DOHH2 (cell line): ENCODE measurements at regions not wholly inside any gene's neighbourhood (a gene's known extent, or its start where the extent isn't known, plus 50 kb on each side); places are given as distances from the start of the nearest gene placed in this dataset.

Source experiments
- H3F3A ChIP-seq: fragments of 200-600 bp; sonication (generic), shearing (Covaris generic); 2 replicates; pipeline ENCODE4 v1.6.0; 2016; ENCODE audit warnings: antibody characterized with exemption, mild to moderate bottlenecking; ENCODE audit not compliant: control insufficient read depth, insufficient read depth
- H3K27ac ChIP-seq: fragments of 200-600 bp; sonication (generic); 2 replicates; pipeline ENCODE4 v1.5.1; 2014; ENCODE audit warnings: low read depth, mild to moderate bottlenecking, low read length, moderate library complexity
- H3K27me3 ChIP-seq: fragments of 200-600 bp; sonication (generic); 2 replicates; pipeline ENCODE4 v1.6.1; 2014; ENCODE audit warnings: mild to moderate bottlenecking, low read length, mixed read lengths; ENCODE audit not compliant: control insufficient read depth
- H3K36me3 ChIP-seq: fragments of 200-600 bp; sonication (generic); 2 replicates; pipeline ENCODE4 v1.6.1; 2014; ENCODE audit warnings: mild to moderate bottlenecking, low read length, moderate library complexity, mixed read lengths; ENCODE audit not compliant: control insufficient read depth
- H3K4me1 ChIP-seq: fragments of 200-600 bp; sonication (generic); 2 replicates; pipeline ENCODE4 v1.6.1; 2014; ENCODE audit warnings: mild to moderate bottlenecking, low read length, mixed read lengths; ENCODE audit not compliant: control insufficient read depth
- H3K4me2 ChIP-seq: fragments of 200-600 bp; sonication (generic); 2 replicates; pipeline ENCODE4 v1.6.0; 2014; ENCODE audit warnings: mild to moderate bottlenecking, low read length, moderate library complexity
- H3K4me3 ChIP-seq: fragments of 200-600 bp; sonication (generic); 2 replicates; pipeline ENCODE4 v1.5.1; 2014; ENCODE audit warnings: mild to moderate bottlenecking, low read length, mixed read lengths
- H3K79me2 ChIP-seq: fragments of 200-600 bp; sonication (generic); 2 replicates; pipeline ENCODE4 v1.6.1; 2014; ENCODE audit warnings: mild to moderate bottlenecking, low read length, mixed read lengths; ENCODE audit not compliant: control insufficient read depth
- H3K9me2 ChIP-seq: fragments of 200-600 bp; sonication (generic); replicated peaks from 2 replicates; pipeline ENCODE4 v1.6.1; 2014; ENCODE audit warnings: mild to moderate bottlenecking, low read length, mixed read lengths; ENCODE audit not compliant: control insufficient read depth
- H3K9me3 ChIP-seq: fragments of 200-600 bp; sonication (generic); 2 replicates; pipeline ENCODE4 v1.6.1; 2014; ENCODE audit warnings: antibody characterized with exemption, low read length, mixed read lengths; ENCODE audit not compliant: control insufficient read depth, insufficient read depth
- H4K20me1 ChIP-seq: fragments of 200-600 bp; sonication (generic); 2 replicates; pipeline ENCODE4 v1.6.0; 2014; ENCODE audit warnings: low read depth, mild to moderate bottlenecking, antibody characterized with exemption, low read length, moderate library complexity; ENCODE audit not compliant: control insufficient read depth, insufficient read depth
- EZH2phosphoT487 ChIP-seq: fragments of 200-600 bp; sonication (generic); IDR thresholded peaks from 2 replicates; pipeline ENCODE4 v1.6.1; 2017; ENCODE audit warnings: borderline replicate concordance, mild to moderate bottlenecking, antibody characterized with exemption, low read length, moderate library complexity, mixed read lengths
- TF ChIP-seq, protein P1 (sequence below): fragments of 200-600 bp; sonication (generic); IDR thresholded peaks from one replicate; pipeline ENCODE4 v1.5.1; 2014; ENCODE audit warnings: antibody characterized with exemption, mild to moderate bottlenecking, low read depth, low read length; ENCODE audit not compliant: poor library complexity, severe bottlenecking

DNA sequence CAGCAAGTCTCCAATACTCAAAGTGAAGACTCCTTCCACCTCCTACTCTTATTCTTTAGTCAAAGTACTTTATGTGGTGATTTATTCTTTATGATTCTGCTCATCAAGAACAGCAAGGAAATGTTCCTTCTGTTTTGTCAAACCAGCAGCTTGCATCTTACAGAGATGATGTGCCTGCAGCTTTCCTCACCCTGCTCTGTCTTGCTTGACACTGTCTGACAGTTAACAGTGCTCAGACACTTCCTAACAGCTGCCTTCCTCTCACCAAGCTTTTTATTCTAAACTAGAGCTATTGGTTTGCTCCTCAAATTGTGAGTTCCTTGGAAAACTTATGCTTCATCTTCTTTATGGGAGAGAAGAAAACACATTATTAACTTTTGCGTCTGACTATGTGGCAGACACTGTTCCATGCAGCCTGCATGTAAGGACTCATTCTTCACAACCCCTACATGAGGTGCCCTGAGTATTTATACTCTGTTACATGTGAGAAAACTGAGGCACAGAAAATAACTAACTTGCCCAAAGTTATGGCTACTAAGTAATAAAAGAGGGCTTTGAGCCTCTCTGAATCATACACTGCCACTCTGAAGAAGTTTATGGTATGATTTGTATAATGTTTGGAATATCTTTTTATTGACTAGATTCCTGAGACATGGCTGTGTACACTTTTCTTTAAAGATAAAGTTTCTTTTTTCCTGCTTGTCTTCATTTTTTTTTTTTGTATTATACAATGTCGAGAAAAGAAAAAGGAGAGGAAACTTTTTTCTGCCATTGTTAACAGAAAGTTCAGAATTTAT lies 723.3 kb upstream of the DDX18 start:
- H3K9me3 ChIP-seq: no peaks in the 10 kb centered on the region
- TF ChIP-seq, protein P1, sequence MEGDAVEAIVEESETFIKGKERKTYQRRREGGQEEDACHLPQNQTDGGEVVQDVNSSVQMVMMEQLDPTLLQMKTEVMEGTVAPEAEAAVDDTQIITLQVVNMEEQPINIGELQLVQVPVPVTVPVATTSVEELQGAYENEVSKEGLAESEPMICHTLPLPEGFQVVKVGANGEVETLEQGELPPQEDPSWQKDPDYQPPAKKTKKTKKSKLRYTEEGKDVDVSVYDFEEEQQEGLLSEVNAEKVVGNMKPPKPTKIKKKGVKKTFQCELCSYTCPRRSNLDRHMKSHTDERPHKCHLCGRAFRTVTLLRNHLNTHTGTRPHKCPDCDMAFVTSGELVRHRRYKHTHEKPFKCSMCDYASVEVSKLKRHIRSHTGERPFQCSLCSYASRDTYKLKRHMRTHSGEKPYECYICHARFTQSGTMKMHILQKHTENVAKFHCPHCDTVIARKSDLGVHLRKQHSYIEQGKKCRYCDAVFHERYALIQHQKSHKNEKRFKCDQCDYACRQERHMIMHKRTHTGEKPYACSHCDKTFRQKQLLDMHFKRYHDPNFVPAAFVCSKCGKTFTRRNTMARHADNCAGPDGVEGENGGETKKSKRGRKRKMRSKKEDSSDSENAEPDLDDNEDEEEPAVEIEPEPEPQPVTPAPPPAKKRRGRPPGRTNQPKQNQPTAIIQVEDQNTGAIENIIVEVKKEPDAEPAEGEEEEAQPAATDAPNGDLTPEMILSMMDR: no peak
- no peak for TF ChIP-seq EZH2phosphoT487
- H3K4me2 ChIP-seq: no peak overlapping the region
- no peaks in the 10 kb centered on the region for H3K9me2 ChIP-seq
- no peaks in the 10 kb centered on the region for H3K27me3 ChIP-seq
- no peaks in the 10 kb centered on the region for H4K20me1 ChIP-seq
- H3F3A ChIP-seq: no peaks in the 10 kb centered on the region
- H3K79me2 ChIP-seq: no peaks in the 10 kb centered on the region
- H3K36me3 ChIP-seq: no peaks in the 10 kb centered on the region
- no peaks in the 10 kb centered on the region for H3K4me1 ChIP-seq
- no peak overlapping the region for H3K4me3 ChIP-seq
- H3K27ac ChIP-seq: no peak overlapping the region

DNA sequence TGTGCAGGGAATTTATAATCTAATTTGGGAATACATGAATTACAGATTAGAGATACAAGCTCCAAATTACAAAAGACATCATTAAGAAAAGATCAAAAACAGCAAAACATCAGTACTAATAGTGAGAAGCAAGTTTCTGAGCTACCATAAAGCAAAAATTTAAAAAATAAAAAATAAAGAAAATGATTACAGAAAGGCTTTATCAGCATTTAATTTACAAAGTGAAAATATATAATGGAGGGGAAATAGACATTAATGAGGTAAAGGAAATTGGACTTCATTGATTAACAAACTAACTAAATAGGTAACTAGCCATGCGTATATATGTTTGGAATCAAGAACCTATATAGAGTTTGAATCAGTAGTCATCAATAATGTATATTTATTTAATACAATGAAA lies 712.9 kb upstream of the DDX18 start:
- Histone ChIP-seq H3K27me3 (no peaks in the 10 kb centered on the region), H3K27ac (no peak overlapping the region), H4K20me1 (no peaks in the 10 kb centered on the region), H3K4me1 (no peaks in the 10 kb centered on the region), H3F3A (no peaks in the 10 kb centered on the region), H3K4me3 (no peak overlapping the region), H3K4me2 (no peak overlapping the region), H3K9me2 (no peaks in the 10 kb centered on the region), H3K9me3 (no peaks in the 10 kb centered on the region), H3K36me3 (no peaks in the 10 kb centered on the region), H3K79me2 (no peaks in the 10 kb centered on the region)
- TF ChIP-seq EZH2phosphoT487: no peak
- TF ChIP-seq, protein P1: no peak

DNA sequence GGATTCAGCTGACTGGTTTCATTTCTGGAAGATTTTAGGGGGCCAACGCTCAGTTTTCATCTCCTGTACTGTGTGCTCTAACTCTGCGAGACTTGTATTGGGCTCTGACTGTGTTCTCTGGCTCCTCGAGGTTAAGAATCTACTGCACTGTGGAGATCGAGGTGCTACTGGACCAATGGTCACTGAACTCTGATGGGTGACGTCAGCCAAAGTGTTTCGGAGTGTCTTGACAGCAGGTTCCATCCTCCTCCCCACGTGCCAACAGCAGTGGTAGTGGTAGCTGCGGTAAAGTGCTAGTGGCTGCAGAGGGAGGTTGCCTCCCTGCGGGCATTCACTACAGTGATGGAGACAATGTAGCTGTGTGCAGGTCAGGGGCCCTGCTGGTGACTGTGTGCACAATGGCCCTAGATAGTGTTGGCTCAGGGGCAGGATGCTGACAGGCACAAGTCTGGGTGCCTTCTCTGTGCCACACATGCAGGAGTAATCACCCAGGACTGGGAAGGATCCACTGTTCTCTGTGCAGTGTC lies 705.7 kb upstream of the DDX18 start:
- Histone ChIP-seq H3K4me1 (no peaks in the 10 kb centered on the region), H3F3A (no peaks in the 10 kb centered on the region), H3K27ac (no peak overlapping the region), H3K9me2 (no peaks in the 10 kb centered on the region), H3K36me3 (no peaks in the 10 kb centered on the region), H3K4me2 (no peak overlapping the region), H4K20me1 (no peaks in the 10 kb centered on the region), H3K79me2 (no peaks in the 10 kb centered on the region), H3K4me3 (no peak overlapping the region), H3K9me3 (no peaks in the 10 kb centered on the region; the same call in 1 of the 2 replicates), H3K27me3 (no peaks in the 10 kb centered on the region)
- TF ChIP-seq, protein P1: no peak
- no peak for TF ChIP-seq EZH2phosphoT487
